ENCODE measurements at regions not wholly inside any gene's neighbourhood (a gene's known extent, or its start where the extent isn't known, plus 50 kb on each side); places are given as distances from the start of the nearest gene placed in this dataset.

- Histone ChIP-seq H3K36me3 (ENCODE audit: control insufficient read depth, insufficient read depth, low read length) (no peaks in the 10 kb centered on the region), H3K27me3 (ENCODE audit: control insufficient read depth, insufficient read depth, low read length) (no peaks in the 10 kb centered on the region), H3K9me3 (ENCODE audit: control insufficient read depth, insufficient read depth, low read depth, low read length) (no peaks in the 10 kb centered on the region), H3K27ac (ENCODE audit: low read length) (no peak overlapping the region), H3K4me1 (ENCODE audit: control insufficient read depth, insufficient read depth, low read length) (no peaks in the 10 kb centered on the region), H3K4me3 (ENCODE audit: low read depth in 2 of 2, low read length in 2 of 2) (no peak overlapping the region)
- CTCF ChIA-PET = interaction anchor here (0.6 kb wide), 1 partner anchor 1622 kb away, joined by 7 read pairs; no protein-coding TSS in a partner anchor
- intact Hi-C loops (cut with micrococcal nuclease; ENCODE audit: unreplicated experiment) = no loop called here
- POLR2A ChIA-PET = no interaction called here
- no TSS peak for BruUV-seq (replicated peaks)
- no peak for DNase-seq (ENCODE audit: low read depth, low spot score)
- ATAC-seq = no peak
- in situ Hi-C loops (cut with HindIII; ENCODE audit: low pct_unique_long_range_greater_than_20kb, low sequenced_read_pairs) = no loop called here
- TF ChIP-seq REST (IDR thresholded peaks at IDR 0.05; ENCODE audit: insufficient read depth in 1 of 2, low read depth in 2 of 2, low read length in 1 of 2) (no peak), CTCF (IDR thresholded peaks at IDR 0.05) (no peak), SIN3A (IDR thresholded peaks at IDR 0.05; ENCODE audit: borderline replicate concordance, insufficient read depth, low read depth, low read length) (no peak), TCF7L2 (IDR thresholded peaks at IDR 0.05; ENCODE audit: low read depth, low read length) (no peak), POLR2AphosphoS5 (IDR thresholded peaks at IDR 0.05; ENCODE audit: low read depth, low read length) (no peak)
Measured at GRCh38 chr21:28705616-28706015, 287.1 kb downstream of the LTN1 start.

- DNase-seq (ENCODE audit: low read depth, low spot score) (no peak), ATAC-seq (no peak)
- TF ChIP-seq SIN3A (IDR thresholded peaks at IDR 0.05; ENCODE audit: borderline replicate concordance, insufficient read depth, low read depth, low read length) (no peak), POLR2AphosphoS5 (IDR thresholded peaks at IDR 0.05; ENCODE audit: low read depth, low read length) (no peak), CTCF (IDR thresholded peaks at IDR 0.05) (no peak)
- intact Hi-C loops (cut with micrococcal nuclease; ENCODE audit: unreplicated experiment) = no loop called here
- Histone ChIP-seq H3K27ac (ENCODE audit: low read length) (no peak overlapping the region), H3K4me1 (ENCODE audit: control insufficient read depth, insufficient read depth, low read length) (no peaks in the 10 kb centered on the region), H3K36me3 (ENCODE audit: control insufficient read depth, insufficient read depth, low read length) (no peaks in the 10 kb centered on the region), H3K4me3 (ENCODE audit: low read depth in 2 of 2, low read length in 2 of 2) (no peak overlapping the region), H3K27me3 (ENCODE audit: control insufficient read depth, insufficient read depth, low read length) (no peaks in the 10 kb centered on the region), H3K9me3 (ENCODE audit: control insufficient read depth, insufficient read depth, low read depth, low read length) (no peaks in the 10 kb centered on the region)
- ChIA-PET CTCF (no interaction called here), POLR2A (no interaction called here)
- in situ Hi-C loops (cut with HindIII; ENCODE audit: low pct_unique_long_range_greater_than_20kb, low sequenced_read_pairs) = no loop called here
- BruUV-seq (replicated peaks) = no TSS peak
Measured at GRCh38 chr21:28704746-28705145, 287.9 kb downstream of the LTN1 start.
